H54 (cell line): ENCODE measurements at regions not wholly inside any gene's neighbourhood (a gene's known extent, or its start where the extent isn't known, plus 50 kb on each side); places are given as distances from the start of the nearest gene placed in this dataset.
"Not testable (repeated sequence)": the region's sequence is repeated elsewhere in the genome, so short reads cannot be mapped to it uniquely, and the experiment has no call there.

Experiments used
- DNase-seq: peaks from one replicate; pipeline ENCODE4 v3.0.0; 2011; ENCODE audit warnings: low spot score, mixed read lengths; ENCODE audit not compliant: insufficient read length
- FAIRE-seq: peaks from 3 replicates; lab custom pipeline; 2011; peaks lifted over from hg19 to GRCh38; lab: Jason Lieb, UNC
- POLR2A ChIP-seq: IDR thresholded peaks from 2 replicates; pipeline ENCODE4 v1.6.1; 2011; ENCODE audit warnings: low read depth, mild to moderate bottlenecking, low read length

DNA sequence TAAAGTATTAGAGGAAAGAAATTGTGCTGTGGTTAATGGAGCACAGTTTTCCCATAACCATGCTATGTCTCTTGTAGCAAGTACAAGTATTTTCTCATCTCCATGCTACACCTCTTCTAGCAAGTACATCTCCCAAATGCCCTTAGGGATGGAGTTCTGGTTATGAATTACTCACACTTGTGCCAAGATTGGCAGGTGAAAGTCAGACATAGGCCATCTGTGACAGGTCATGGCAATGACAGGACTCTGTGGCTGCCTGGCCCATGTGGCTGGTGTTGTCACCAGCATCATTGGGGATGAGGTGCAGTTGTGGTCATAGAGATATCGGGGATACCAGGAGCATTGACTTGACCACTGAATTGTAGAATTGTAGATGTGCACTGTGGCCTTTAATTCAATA lies 310.2 kb downstream of the FAT4 start:
- FAIRE-seq (no peak), DNase-seq (no peak)
- TF ChIP-seq POLR2A, result no peak

GRCh38 chr4:125626946-125627345 lies 312.2 kb downstream of the FAT4 start:
- no peak for FAIRE-seq
- TF ChIP-seq POLR2A, result no peak
- no peak for DNase-seq

GRCh38 chr4:125639182-125639621 lies 324.4 kb downstream of the FAT4 start:
- FAIRE-seq, result no peak
- TF ChIP-seq POLR2A, result no peak
- DNase-seq, result no peak

GRCh38 chr4:125641611-125642010 lies 326.9 kb downstream of the FAT4 start:
- TF ChIP-seq POLR2A, result no peak
- FAIRE-seq (no peak), DNase-seq (no peak)

DNA sequence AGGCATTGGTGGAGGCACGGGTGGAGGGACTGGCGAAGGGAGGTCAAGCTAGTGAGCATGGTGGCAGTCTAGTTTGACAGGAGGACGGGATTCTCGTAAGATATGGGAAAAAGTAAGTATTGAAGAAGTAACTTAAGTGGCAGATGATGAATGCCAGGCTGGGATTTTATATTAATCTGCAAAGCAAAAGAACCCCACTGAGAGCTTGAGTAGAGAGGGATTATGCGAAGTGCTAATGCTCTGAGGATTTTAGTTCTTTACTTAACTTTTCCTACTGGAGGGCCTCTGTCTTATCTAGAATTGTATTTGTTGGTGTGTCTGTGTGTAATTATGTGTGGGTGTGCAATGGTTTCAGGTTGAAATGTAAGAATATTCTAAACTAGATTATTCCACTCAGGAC lies 327.9 kb downstream of the FAT4 start:
- TF ChIP-seq POLR2A, result no peak
- FAIRE-seq (no peak), DNase-seq (no peak)

GRCh38 chr4:125649452-125649851 lies 334.7 kb downstream of the FAT4 start:
- DNase-seq (no peak), FAIRE-seq (no peak)
- TF ChIP-seq POLR2A, result no peak

- DNase-seq (no peak), FAIRE-seq (no peak)
- no peak for TF ChIP-seq POLR2A
These were observed 335.8 kb downstream of the FAT4 start for GRCh38 chr4:125650557-125650956.

- not testable (repeated sequence) for DNase-seq, FAIRE-seq
These were observed 337.1 kb downstream of the FAT4 start for GRCh38 chr4:125651707-125652357.

GRCh38 chr4:125658773-125659172 lies 344.0 kb downstream of the FAT4 start:
- FAIRE-seq (no peak), DNase-seq (no peak)
- TF ChIP-seq POLR2A, result no peak

DNA sequence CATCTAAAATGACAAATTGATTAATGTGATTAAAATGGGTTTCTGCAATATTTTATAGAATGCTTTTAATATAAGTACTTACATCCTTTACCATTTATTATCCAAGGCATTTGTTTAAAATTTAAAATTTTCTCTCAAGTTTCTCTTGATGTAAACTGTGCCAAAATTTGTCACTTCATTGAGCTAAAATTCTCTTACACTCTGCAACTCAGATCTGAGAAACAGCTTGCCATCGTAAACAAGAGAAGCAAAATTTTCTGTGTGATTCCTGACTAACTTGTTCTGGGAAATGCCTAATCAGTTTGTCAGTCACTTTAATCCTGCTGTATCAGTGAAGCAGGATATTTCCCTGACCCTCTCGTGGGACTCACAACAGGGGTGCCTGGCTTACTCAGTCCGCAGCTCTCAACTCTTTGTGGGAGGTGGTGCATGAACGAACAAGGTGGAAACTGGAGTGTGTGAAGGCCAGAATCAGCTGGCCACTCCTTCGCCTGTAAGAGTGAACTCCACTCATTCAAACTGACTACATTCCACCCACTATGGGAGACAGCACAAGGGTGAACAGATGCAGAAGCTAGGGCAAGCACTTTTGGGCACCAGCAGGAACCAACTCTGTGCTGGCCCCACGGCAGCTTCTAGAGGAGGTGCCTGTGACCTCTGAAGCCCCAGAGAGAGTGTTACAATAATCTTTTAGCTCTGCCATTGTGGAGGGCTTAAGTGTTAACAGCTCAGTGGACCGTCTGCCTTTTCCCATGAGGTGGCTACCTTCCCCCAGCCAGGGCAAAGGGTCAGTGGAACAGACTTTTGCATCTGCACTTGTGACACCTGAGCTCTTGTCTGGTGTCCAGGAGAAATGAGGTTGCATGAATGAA lies 349.4 kb downstream of the FAT4 start:
- TF ChIP-seq POLR2A, result no peak
- DNase-seq, result no peak
- FAIRE-seq, result no peak

- DNase-seq (no peak), FAIRE-seq (no peak)
- no peak for TF ChIP-seq POLR2A
These were observed 351.9 kb downstream of the FAT4 start for GRCh38 chr4:125666635-125667034.

- DNase-seq, result no peak
- TF ChIP-seq POLR2A, result no peak
- FAIRE-seq, result no peak
These were observed 361.4 kb downstream of the FAT4 start for GRCh38 chr4:125676156-125676555.

- no peak for TF ChIP-seq POLR2A
- FAIRE-seq (no peak), DNase-seq (no peak)
These were observed 361.8 kb downstream of the FAT4 start for GRCh38 chr4:125676583-125676982.

DNA sequence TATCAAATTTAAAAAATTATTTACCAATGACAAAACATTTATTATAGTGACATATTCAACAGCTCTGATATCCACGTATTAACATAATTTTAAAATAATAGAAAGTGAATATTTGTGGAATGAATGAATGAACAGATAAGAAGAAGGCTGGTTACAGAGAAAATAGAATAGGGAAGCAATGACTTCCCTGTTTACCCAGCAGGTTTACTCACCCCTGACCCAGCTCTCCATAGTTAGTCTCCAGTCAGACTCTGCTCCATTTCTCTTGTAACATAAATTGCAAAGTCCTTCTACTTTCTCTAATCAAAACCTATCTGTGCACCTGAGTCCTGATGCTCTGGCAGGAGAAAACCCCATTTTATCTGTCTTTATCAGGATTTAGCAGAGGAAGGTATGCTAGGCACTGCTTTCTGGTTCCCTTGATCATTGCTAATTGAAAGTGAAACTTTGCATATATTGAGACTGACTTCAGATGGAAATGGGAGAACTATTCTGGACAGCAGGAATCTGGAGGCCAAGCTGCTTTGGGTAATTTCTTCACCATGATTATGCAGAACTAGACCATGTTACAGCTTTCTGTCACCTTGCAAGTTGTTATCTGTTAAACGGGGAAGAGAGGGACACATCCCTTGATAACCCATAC lies 363.0 kb downstream of the FAT4 start:
- TF ChIP-seq POLR2A, result no peak
- DNase-seq, result no peak
- FAIRE-seq, result no peak
